ENCODE measurements at regions not wholly inside any gene's neighbourhood (a gene's known extent, or its start where the extent isn't known, plus 50 kb on each side); places are given as distances from the start of the nearest gene placed in this dataset.

- H3K27me3 Mint-ChIP-seq = peaks cover 3% of the 10 kb centered on the region
- peaks cover 0 to 6% (median 4%) of the 10 kb centered on the region in 3 donors for H3K9me3 Mint-ChIP-seq
- H3K27ac Mint-ChIP-seq = no peak overlapping the region
- H3K36me3 Mint-ChIP-seq = no peaks in the 10 kb centered on the region
- H3K4me3 Mint-ChIP-seq = no peak overlapping the region
- no peaks in the 10 kb centered on the region for H3K4me1 Mint-ChIP-seq
Observed at GRCh38 chr1:78231894-78232293, 186.1 kb downstream of the GIPC2 start.

GRCh38 chr1:78232630-78233029 lies 186.9 kb downstream of the GIPC2 start:
- Mint-ChIP-seq H3K4me3 (no peak overlapping the region), H3K27me3 (peaks cover 3% of the 10 kb centered on the region), H3K4me1 (no peaks in the 10 kb centered on the region), H3K9me3 (peaks cover 0 to 4% (median 3%) of the 10 kb centered on the region in 3 donors), H3K36me3 (no peaks in the 10 kb centered on the region), H3K27ac (no peak overlapping the region)

GRCh38 chr1:78234496-78234895 lies 188.7 kb downstream of the GIPC2 start:
- Mint-ChIP-seq H3K4me3 (no peak overlapping the region), H3K27me3 (peaks cover 3% of the 10 kb centered on the region), H3K9me3 (peaks cover 4 to 7% (median 5%) of the 10 kb centered on the region in 3 donors), H3K27ac (no peak overlapping the region), H3K36me3 (peaks cover 1% of the 10 kb centered on the region), H3K4me1 (no peaks in the 10 kb centered on the region)

GRCh38 chr1:78236716-78237115 lies 190.9 kb downstream of the GIPC2 start:
- peaks cover 4 to 6% (median 5%) of the 10 kb centered on the region in 3 donors for H3K9me3 Mint-ChIP-seq
- H3K4me1 Mint-ChIP-seq = no peaks in the 10 kb centered on the region
- H3K36me3 Mint-ChIP-seq = peaks cover 1% of the 10 kb centered on the region
- H3K27me3 Mint-ChIP-seq = peaks cover 3% of the 10 kb centered on the region
- H3K4me3 Mint-ChIP-seq = no peak overlapping the region
- no peak overlapping the region for H3K27ac Mint-ChIP-seq

- Mint-ChIP-seq H3K9me3 (peaks cover 4 to 6% (median 5%) of the 10 kb centered on the region in 3 donors), H3K27ac (no peak overlapping the region), H3K27me3 (peaks cover 1% of the 10 kb centered on the region), H3K36me3 (peaks cover 1% of the 10 kb centered on the region), H3K4me1 (no peaks in the 10 kb centered on the region), H3K4me3 (no peak overlapping the region)
Observed at GRCh38 chr1:78237364-78237916, 191.7 kb downstream of the GIPC2 start.

- Mint-ChIP-seq H3K27me3 (no peaks in the 10 kb centered on the region), H3K36me3 (peaks cover 1% of the 10 kb centered on the region), H3K4me3 (no peak overlapping the region), H3K9me3 (peaks cover 4 to 6% (median 5%) of the 10 kb centered on the region in 3 donors), H3K4me1 (no peaks in the 10 kb centered on the region), H3K27ac (no peak overlapping the region)
Observed at GRCh38 chr1:78240191-78240590, 194.4 kb downstream of the GIPC2 start.

GRCh38 chr1:78240755-78241154 lies 195.0 kb downstream of the GIPC2 start:
- Mint-ChIP-seq H3K27ac (no peak overlapping the region), H3K4me3 (no peak overlapping the region), H3K4me1 (no peaks in the 10 kb centered on the region), H3K27me3 (no peaks in the 10 kb centered on the region), H3K36me3 (peaks cover 1% of the 10 kb centered on the region), H3K9me3 (peaks cover 3 to 5% (median 4%) of the 10 kb centered on the region in 3 donors)

GRCh38 chr1:78247079-78247478 lies 201.3 kb downstream of the GIPC2 start:
- Mint-ChIP-seq H3K4me3 (no peak overlapping the region), H3K36me3 (no peaks in the 10 kb centered on the region), H3K27me3 (no peaks in the 10 kb centered on the region)

GRCh38 chr1:78250201-78250600 lies 204.4 kb downstream of the GIPC2 start:
- peaks cover 0 to 2% (median 0%) of the 10 kb centered on the region in 3 donors for H3K9me3 Mint-ChIP-seq

More at GRCh38 chr1:78247079-78247478, 201.3 kb downstream of the GIPC2 start:
- Mint-ChIP-seq H3K27ac (no peak overlapping the region), H3K9me3 (peaks cover 0 to 2% (median 0%) of the 10 kb centered on the region in 3 donors), H3K4me1 (no peaks in the 10 kb centered on the region)

GRCh38 chr1:78254517-78254916 lies 208.8 kb downstream of the GIPC2 start:
- no peak overlapping the region for H3K27ac Mint-ChIP-seq
- no peaks in the 10 kb centered on the region for H3K4me1 Mint-ChIP-seq
- H3K9me3 Mint-ChIP-seq = peaks cover 0 to 4% (median 3%) of the 10 kb centered on the region in 3 donors
- H3K4me3 Mint-ChIP-seq = no peak overlapping the region
- H3K27me3 Mint-ChIP-seq = peaks cover 6% of the 10 kb centered on the region
- H3K36me3 Mint-ChIP-seq = peaks cover 2% of the 10 kb centered on the region

More at GRCh38 chr1:78250201-78250600, 204.4 kb downstream of the GIPC2 start:
- Mint-ChIP-seq H3K27me3 (peaks cover 4% of the 10 kb centered on the region), H3K4me1 (no peaks in the 10 kb centered on the region), H3K36me3 (no peaks in the 10 kb centered on the region), H3K27ac (no peak overlapping the region), H3K4me3 (peak overlapping the region in 1 of 4 donors; percentile 63)

- H3K27ac Mint-ChIP-seq = no peak overlapping the region
- H3K9me3 Mint-ChIP-seq = peaks cover 0 to 12% (median 4%) of the 10 kb centered on the region in 3 donors
- H3K36me3 Mint-ChIP-seq = peaks cover 2% of the 10 kb centered on the region
- H3K27me3 Mint-ChIP-seq = peaks cover 6% of the 10 kb centered on the region
- H3K4me1 Mint-ChIP-seq = no peaks in the 10 kb centered on the region
- no peak overlapping the region for H3K4me3 Mint-ChIP-seq
Observed at GRCh38 chr1:78255383-78255782, 209.6 kb downstream of the GIPC2 start.

- Mint-ChIP-seq H3K9me3 (peaks cover 0 to 17% (median 4%) of the 10 kb centered on the region in 3 donors), H3K4me3 (no peak overlapping the region), H3K4me1 (no peaks in the 10 kb centered on the region), H3K27me3 (peaks cover 6% of the 10 kb centered on the region), H3K36me3 (peaks cover 2% of the 10 kb centered on the region), H3K27ac (no peak overlapping the region)
Observed at GRCh38 chr1:78255846-78256245, 210.1 kb downstream of the GIPC2 start.

GRCh38 chr1:78263459-78263858 lies 217.7 kb downstream of the GIPC2 start:
- Mint-ChIP-seq H3K4me1 (no peaks in the 10 kb centered on the region), H3K36me3 (no peaks in the 10 kb centered on the region), H3K27ac (no peak overlapping the region)

GRCh38 chr1:78263946-78264345 lies 218.2 kb downstream of the GIPC2 start:
- Mint-ChIP-seq H3K4me3 (no peak overlapping the region), H3K36me3 (no peaks in the 10 kb centered on the region), H3K4me1 (no peaks in the 10 kb centered on the region), H3K9me3 (peaks cover 0 to 16% (median 4%) of the 10 kb centered on the region in 3 donors), H3K27me3 (no peaks in the 10 kb centered on the region), H3K27ac (no peak overlapping the region)

More at GRCh38 chr1:78263459-78263858, 217.7 kb downstream of the GIPC2 start:
- Mint-ChIP-seq H3K4me3 (no peak overlapping the region), H3K9me3 (peaks cover 0 to 16% (median 4%) of the 10 kb centered on the region in 3 donors), H3K27me3 (no peaks in the 10 kb centered on the region)

- Mint-ChIP-seq H3K9me3 (peaks cover 0 to 3% (median 0%) of the 10 kb centered on the region in 3 donors), H3K27me3 (no peaks in the 10 kb centered on the region), H3K27ac (no peak overlapping the region), H3K4me1 (no peaks in the 10 kb centered on the region), H3K36me3 (no peaks in the 10 kb centered on the region), H3K4me3 (no peak overlapping the region)
Observed at GRCh38 chr1:78267513-78268218, 221.9 kb downstream of the GIPC2 start.

- Mint-ChIP-seq H3K36me3 (no peaks in the 10 kb centered on the region), H3K27me3 (no peaks in the 10 kb centered on the region), H3K4me3 (no peak overlapping the region), H3K9me3 (peaks cover 0 to 3% (median 0%) of the 10 kb centered on the region in 3 donors), H3K27ac (no peak overlapping the region), H3K4me1 (no peaks in the 10 kb centered on the region)
Observed at GRCh38 chr1:78269591-78269990, 221.2 kb upstream of the PTGFR start.
